ENCODE measurements at regions not wholly inside any gene's neighbourhood (a gene's known extent, or its start where the extent isn't known, plus 50 kb on each side); places are given as distances from the start of the nearest gene placed in this dataset.

DNA sequence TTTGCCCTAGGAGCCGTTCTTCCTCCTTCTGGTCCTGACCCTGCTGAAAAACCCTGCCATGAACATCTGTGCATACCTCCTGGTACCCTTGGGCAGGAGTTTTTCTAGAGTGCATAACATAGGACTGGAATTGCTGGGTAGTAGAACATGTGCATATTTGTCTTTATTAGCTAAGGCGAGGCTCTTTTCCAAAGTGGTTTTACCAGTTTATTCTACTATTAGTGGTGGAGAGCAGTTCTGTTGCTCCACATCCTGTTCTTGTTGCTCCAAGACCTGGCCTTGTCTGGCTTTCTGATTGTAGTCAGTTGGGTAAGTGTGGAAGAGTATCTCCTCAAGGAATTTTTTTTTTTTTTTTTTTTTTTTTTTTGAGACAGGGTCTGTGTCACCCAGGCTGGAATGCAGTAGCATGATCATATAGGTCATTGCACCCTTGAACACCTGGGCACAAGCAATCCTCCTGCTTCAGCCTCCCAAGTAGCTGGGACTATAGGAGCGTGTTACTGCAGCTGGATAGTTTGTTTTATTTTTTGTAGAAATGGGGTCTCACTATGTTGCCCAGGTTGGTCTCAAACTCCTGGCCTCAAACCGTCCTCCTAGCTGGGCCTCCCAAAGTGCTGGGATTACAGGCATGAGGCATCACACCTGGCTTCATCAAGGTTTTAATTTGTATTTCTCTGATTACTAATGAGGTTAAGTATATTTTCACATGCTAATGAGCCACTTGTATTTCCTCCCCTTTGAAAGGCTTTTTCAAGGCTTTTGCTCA is 85.2 kb downstream of the SPRY4 start:
- TF ChIP-seq, protein P1, sequence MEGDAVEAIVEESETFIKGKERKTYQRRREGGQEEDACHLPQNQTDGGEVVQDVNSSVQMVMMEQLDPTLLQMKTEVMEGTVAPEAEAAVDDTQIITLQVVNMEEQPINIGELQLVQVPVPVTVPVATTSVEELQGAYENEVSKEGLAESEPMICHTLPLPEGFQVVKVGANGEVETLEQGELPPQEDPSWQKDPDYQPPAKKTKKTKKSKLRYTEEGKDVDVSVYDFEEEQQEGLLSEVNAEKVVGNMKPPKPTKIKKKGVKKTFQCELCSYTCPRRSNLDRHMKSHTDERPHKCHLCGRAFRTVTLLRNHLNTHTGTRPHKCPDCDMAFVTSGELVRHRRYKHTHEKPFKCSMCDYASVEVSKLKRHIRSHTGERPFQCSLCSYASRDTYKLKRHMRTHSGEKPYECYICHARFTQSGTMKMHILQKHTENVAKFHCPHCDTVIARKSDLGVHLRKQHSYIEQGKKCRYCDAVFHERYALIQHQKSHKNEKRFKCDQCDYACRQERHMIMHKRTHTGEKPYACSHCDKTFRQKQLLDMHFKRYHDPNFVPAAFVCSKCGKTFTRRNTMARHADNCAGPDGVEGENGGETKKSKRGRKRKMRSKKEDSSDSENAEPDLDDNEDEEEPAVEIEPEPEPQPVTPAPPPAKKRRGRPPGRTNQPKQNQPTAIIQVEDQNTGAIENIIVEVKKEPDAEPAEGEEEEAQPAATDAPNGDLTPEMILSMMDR (conservative IDR thresholded peaks at IDR 0.05; ENCODE audit: low read depth in 2 of 2) = no peak
- TF ChIP-seq, protein P2, sequence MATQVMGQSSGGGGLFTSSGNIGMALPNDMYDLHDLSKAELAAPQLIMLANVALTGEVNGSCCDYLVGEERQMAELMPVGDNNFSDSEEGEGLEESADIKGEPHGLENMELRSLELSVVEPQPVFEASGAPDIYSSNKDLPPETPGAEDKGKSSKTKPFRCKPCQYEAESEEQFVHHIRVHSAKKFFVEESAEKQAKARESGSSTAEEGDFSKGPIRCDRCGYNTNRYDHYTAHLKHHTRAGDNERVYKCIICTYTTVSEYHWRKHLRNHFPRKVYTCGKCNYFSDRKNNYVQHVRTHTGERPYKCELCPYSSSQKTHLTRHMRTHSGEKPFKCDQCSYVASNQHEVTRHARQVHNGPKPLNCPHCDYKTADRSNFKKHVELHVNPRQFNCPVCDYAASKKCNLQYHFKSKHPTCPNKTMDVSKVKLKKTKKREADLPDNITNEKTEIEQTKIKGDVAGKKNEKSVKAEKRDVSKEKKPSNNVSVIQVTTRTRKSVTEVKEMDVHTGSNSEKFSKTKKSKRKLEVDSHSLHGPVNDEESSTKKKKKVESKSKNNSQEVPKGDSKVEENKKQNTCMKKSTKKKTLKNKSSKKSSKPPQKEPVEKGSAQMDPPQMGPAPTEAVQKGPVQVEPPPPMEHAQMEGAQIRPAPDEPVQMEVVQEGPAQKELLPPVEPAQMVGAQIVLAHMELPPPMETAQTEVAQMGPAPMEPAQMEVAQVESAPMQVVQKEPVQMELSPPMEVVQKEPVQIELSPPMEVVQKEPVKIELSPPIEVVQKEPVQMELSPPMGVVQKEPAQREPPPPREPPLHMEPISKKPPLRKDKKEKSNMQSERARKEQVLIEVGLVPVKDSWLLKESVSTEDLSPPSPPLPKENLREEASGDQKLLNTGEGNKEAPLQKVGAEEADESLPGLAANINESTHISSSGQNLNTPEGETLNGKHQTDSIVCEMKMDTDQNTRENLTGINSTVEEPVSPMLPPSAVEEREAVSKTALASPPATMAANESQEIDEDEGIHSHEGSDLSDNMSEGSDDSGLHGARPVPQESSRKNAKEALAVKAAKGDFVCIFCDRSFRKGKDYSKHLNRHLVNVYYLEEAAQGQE (IDR thresholded peaks at IDR 0.05; ENCODE audit: unreplicated experiment) = no peak
- TF ChIP-seq POLR2AphosphoS5 (IDR thresholded peaks at IDR 0.05; ENCODE audit: low read depth) = no peak
- no peak for TF ChIP-seq NANOG (IDR thresholded peaks at IDR 0.05; ENCODE audit: borderline replicate concordance)
- no peak for TF ChIP-seq EZH2 (IDR thresholded peaks at IDR 0.05; ENCODE audit: low read depth, unreplicated experiment)
- TF ChIP-seq CREB1 (CRISPR knock-in tag; IDR thresholded peaks at IDR 0.05; ENCODE audit: low read depth) = no peak
- TF ChIP-seq EZH2phosphoT487 (IDR thresholded peaks at IDR 0.05; ENCODE audit: unreplicated experiment) = no peak
- no peak for TF ChIP-seq ZNF331 (CRISPR knock-in tag; IDR thresholded peaks at IDR 0.05; ENCODE audit: low read depth)
- TF ChIP-seq, protein P3, sequence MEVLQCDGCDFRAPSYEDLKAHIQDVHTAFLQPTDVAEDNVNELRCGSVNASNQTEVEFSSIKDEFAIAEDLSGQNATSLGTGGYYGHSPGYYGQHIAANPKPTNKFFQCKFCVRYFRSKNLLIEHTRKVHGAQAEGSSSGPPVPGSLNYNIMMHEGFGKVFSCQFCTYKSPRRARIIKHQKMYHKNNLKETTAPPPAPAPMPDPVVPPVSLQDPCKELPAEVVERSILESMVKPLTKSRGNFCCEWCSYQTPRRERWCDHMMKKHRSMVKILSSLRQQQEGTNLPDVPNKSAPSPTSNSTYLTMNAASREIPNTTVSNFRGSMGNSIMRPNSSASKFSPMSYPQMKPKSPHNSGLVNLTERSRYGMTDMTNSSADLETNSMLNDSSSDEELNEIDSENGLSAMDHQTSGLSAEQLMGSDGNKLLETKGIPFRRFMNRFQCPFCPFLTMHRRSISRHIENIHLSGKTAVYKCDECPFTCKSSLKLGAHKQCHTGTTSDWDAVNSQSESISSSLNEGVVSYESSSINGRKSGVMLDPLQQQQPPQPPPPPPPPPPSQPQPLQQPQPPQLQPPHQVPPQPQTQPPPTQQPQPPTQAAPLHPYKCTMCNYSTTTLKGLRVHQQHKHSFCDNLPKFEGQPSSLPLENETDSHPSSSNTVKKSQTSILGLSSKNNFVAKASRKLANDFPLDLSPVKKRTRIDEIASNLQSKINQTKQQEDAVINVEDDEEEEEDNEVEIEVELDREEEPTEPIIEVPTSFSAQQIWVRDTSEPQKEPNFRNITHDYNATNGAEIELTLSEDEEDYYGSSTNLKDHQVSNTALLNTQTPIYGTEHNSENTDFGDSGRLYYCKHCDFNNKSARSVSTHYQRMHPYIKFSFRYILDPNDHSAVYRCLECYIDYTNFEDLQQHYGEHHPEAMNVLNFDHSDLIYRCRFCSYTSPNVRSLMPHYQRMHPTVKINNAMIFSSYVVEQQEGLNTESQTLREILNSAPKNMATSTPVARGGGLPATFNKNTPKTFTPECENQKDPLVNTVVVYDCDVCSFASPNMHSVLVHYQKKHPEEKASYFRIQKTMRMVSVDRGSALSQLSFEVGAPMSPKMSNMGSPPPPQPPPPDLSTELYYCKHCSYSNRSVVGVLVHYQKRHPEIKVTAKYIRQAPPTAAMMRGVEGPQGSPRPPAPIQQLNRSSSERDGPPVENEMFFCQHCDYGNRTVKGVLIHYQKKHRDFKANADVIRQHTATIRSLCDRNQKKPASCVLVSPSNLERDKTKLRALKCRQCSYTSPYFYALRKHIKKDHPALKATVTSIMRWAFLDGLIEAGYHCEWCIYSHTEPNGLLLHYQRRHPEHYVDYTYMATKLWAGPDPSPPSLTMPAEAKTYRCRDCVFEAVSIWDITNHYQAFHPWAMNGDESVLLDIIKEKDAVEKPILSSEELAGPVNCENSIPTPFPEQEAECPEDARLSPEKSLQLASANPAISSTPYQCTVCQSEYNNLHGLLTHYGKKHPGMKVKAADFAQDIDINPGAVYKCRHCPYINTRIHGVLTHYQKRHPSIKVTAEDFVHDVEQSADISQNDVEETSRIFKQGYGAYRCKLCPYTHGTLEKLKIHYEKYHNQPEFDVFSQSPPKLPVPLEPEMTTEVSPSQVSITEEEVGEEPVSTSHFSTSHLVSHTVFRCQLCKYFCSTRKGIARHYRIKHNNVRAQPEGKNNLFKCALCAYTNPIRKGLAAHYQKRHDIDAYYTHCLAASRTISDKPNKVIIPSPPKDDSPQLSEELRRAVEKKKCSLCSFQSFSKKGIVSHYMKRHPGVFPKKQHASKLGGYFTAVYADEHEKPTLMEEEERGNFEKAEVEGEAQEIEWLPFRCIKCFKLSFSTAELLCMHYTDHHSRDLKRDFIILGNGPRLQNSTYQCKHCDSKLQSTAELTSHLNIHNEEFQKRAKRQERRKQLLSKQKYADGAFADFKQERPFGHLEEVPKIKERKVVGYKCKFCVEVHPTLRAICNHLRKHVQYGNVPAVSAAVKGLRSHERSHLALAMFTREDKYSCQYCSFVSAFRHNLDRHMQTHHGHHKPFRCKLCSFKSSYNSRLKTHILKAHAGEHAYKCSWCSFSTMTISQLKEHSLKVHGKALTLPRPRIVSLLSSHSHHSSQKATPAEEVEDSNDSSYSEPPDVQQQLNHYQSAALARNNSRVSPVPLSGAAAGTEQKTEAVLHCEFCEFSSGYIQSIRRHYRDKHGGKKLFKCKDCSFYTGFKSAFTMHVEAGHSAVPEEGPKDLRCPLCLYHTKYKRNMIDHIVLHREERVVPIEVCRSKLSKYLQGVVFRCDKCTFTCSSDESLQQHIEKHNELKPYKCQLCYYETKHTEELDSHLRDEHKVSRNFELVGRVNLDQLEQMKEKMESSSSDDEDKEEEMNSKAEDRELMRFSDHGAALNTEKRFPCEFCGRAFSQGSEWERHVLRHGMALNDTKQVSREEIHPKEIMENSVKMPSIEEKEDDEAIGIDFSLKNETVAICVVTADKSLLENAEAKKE (CRISPR knock-in tag; IDR thresholded peaks at IDR 0.05) = no peak
- no peak for TF ChIP-seq STAT1 (IDR thresholded peaks at IDR 0.05; ENCODE audit: unreplicated experiment)
- no peak for TF ChIP-seq JUNB (IDR thresholded peaks at IDR 0.05; ENCODE audit: unreplicated experiment)

Measured in GM23338 (cell line).